ENCODE measurements at regions not wholly inside any gene's neighbourhood (a gene's known extent, or its start where the extent isn't known, plus 50 kb on each side); places are given as distances from the start of the nearest gene placed in this dataset.

GRCh38 chr2:7771781-7772180 lies 854.6 kb downstream of the RNF144A start:
- no peak for ATAC-seq

- no peak for ATAC-seq
Observed at GRCh38 chr2:7773362-7774360, 856.4 kb downstream of the RNF144A start.

DNA sequence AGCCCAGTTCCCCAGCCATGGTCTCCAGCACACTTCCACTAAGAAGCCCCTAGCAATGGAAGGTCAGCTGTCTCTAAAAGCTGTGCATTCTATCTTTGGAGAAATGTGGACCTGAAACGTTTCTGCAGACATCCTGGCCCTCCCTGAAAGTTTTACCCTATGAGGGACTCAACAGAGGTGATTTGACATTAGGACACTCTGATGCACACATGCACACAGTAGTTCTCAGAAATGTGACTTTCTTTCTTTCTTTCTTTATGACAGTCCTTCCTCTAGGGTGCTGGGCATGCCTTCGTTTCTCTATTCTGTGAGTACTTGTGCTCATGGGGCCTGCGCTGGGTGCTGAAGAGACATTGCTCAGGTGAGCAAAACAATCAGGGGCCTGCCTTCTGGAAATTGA lies 857.3 kb downstream of the RNF144A start:
- ATAC-seq, result no peak

GRCh38 chr2:7777668-7778067 lies 860.5 kb downstream of the RNF144A start:
- no peak for ATAC-seq

GRCh38 chr2:7780321-7780720 lies 863.1 kb downstream of the RNF144A start:
- ATAC-seq, result no peak

DNA sequence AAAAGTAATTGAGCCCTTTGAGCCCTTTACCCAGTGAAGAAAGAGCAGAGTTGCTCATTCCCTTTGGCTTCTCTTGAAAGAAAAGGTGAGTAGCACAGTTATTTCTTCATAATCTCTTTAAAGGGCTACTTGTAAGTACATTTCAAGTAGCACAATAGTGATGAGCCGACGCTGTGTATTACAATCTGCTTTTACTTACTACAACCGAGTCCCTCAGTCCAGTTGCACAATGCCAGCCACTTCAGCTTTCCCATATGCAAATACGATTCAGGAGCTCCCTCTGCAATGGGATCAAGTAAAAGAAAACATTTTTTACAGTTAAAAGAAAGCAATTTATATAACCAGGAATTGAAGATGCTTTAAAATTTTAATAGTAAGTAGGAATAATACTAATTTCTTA lies 868.5 kb downstream of the RNF144A start:
- ATAC-seq, result no peak

- ATAC-seq, result no peak
Observed at GRCh38 chr2:7788736-7789135, 871.5 kb downstream of the RNF144A start.

DNA sequence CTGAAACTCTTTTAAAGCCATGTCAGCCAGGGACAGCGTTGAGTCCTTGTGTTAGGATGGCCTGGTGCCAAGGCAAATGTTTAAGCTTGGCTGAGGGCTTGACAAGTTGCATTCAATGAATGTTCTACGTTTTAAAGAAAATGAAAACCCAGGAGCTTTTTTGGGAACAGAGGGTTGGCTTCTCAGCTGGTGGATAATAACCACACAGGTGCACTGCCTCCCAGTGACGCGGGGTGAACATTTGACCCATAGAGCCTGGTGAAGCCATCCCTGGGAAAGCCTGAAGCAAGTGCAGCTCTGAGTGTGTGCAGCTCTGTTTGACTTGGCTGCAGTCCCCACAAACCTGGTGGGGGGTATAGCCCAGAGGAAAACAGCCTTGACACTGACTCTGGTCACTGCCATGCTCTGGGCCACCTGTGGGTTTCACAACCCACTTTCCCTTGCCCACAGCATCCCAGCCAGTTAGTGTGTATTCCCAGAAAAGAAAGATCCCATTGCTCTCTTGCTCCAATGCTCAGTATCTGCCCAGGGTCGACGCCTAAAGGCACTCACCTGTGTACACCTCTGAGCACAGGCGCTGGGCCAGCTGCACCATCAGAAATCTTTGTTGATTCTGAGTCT lies 874.9 kb downstream of the RNF144A start:
- ATAC-seq, result peak in 1 of 2 donors; percentile 28

- ATAC-seq, result no peak
Observed at GRCh38 chr2:7795778-7796563, 878.8 kb downstream of the RNF144A start.

GRCh38 chr2:7800031-7800430 lies 881.8 kb upstream of the ID2 start:
- ATAC-seq, result no peak

- ATAC-seq, result no peak
Observed at GRCh38 chr2:7801212-7801611, 880.6 kb upstream of the ID2 start.

DNA sequence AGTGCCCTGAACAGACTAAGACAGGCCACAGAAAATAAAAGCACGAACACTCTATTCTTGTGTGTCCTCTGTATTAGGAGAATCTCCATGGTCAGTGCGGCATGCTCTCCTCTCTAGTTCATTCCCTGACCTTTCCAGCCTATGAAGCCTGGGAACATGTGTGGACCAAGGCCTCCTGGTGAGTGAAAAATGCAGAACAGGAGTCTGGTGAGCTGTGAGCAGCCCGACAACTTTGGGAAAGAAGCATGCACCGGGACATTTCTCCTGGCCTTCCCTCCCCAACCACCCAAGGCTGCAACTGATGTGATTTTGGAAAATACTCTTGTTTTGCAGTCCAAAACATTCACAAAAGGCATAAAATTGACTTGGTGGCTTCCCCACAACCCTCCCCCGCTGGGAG lies 878.3 kb upstream of the ID2 start:
- no peak for ATAC-seq

DNA sequence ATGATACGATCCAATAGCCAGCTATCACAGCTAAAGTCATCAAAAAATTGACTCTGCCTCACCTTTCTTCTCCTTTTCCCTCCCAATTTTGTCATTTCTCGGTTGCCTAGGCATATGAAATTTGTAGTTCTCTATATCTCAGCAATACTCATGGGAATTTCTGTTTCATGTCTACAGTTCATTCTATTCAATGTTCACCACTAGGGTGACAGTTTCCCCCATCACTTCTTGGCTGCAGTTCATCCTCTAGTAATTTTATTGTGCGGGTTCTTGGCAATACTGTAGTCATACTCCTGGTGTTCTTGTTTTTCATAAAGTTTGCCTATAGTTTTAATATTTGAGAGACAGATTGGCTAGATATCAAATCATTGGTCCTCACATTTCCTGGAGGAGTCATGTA lies 872.2 kb upstream of the ID2 start:
- no peak for ATAC-seq

- ATAC-seq, result no peak
Observed at GRCh38 chr2:7811073-7811472, 870.8 kb upstream of the ID2 start.

DNA sequence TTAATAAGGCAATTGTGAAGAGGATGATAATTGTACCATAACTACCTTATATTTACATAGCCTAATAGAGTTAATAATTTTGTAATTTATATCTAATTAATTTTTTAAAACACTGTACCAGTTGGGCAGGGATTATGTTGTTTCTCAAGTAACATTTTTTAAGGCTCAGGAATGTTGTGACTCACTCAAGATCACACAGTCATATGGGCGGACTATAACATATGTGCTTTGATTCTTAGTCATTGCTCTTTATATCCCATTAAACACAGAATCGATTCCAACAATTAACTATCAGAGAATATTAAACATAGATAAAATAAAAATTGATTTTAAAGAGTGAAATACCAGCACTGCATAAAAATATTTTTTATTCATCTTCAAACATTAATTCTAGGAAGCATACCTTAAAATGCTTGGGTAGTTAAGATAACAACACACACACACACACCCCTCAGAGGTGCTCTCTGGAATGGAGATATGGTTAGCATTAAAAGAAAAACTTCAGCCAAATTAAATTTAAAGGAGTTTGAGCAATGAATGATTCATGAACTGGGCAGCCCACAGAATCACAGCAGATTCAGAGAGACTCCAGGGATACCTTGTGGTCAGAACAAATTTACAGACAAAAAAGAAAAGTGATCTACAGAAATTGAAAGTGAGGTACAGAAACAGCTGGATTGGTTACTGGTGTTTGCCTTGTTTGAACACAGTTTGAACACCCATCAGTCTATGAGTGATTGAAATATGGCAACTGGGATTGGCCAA lies 869.4 kb upstream of the ID2 start:
- ATAC-seq, result no peak

- ATAC-seq, result no peak
Observed at GRCh38 chr2:7813541-7814292, 868.1 kb upstream of the ID2 start.

DNA sequence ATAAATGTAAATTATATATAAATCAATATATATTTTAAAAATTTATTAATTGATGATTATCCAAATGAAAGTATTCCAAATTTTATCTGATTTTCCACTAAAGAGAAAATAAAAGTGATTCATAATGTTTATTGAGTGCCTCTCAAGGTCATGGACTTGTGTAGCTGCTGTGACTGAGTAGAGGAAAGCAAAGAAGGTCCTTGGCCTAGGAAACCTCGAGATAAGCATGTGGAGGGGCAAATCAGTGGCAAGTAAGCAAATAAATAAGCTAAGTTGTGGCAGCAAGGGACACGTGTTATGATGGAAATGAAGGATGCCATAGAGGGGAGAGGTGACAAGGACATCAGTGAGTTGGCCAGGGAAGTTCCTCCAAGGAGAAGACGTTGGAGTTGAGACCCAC lies 866.1 kb upstream of the ID2 start:
- no peak for ATAC-seq

- no peak for ATAC-seq
Observed at GRCh38 chr2:7816233-7816632, 865.6 kb upstream of the ID2 start.

DNA sequence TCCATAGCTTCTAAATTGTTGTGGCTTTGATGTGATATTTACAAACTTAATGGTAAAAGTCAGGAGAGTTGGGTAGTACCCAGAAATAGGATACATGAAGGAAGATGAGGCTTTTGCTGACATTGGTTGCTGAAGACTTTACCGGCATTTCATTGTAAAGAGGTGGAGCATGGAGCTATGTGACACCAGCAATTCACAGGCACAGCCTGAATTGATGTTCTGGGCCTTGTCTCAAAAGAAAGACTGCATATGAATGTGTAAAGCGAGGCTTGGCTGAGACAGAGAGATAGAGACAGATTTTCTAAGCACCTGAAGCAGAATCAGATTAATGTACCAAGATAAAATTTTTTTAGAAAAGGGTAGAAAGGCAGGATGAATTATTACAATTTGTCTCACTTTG lies 864.9 kb upstream of the ID2 start:
- no peak for ATAC-seq

- ATAC-seq, result no peak
Observed at GRCh38 chr2:7819316-7819715, 862.5 kb upstream of the ID2 start.

- ATAC-seq, result no peak
Observed at GRCh38 chr2:7819850-7820249, 862.0 kb upstream of the ID2 start.

DNA sequence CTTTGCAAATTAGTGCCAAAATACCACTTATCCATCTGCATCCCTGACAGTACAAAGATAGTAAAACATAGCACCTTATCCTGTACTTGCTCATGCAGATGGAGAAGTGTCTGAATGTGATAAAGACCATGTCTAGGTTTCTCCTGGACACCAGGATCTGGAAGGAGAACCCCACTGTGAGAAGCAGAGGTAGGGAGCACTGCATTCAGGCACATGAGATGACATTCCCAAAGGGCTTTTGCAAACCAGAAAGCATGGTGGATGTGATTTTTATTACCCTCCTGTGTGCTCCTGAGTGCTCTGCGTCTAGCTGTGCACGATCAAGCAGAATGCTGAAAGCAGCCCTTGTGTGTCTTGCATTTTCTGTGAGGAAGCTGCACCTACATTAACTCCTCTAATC lies 857.6 kb upstream of the ID2 start:
- no peak for ATAC-seq
